ENCODE measurements at regions not wholly inside any gene's neighbourhood (a gene's known extent, or its start where the extent isn't known, plus 50 kb on each side); places are given as distances from the start of the nearest gene placed in this dataset.
"Not testable (repeated sequence)": the region's sequence is repeated elsewhere in the genome, so short reads cannot be mapped to it uniquely, and the experiment has no call there.

GRCh38 chrX:30995060-30995700 is 76.7 kb downstream of the FTHL17 start:
- no peak for DNase-seq
- Histone ChIP-seq H3K36me3 (no peaks in the 10 kb centered on the region), H3K4me3 (no peak overlapping the region), H3K27ac (no peak overlapping the region), H3K9me3 (no peaks in the 10 kb centered on the region), H3K27me3 (no peaks in the 10 kb centered on the region), H3K4me1 (no peaks in the 10 kb centered on the region)
- intact Hi-C loops (cut with DNase I; ENCODE audit: low total_unique reads) = no loop called here
- TF ChIP-seq POLR2A (IDR thresholded peaks at IDR 0.05) (no peak), CTCF (IDR thresholded peaks at IDR 0.05) (no peak)

GRCh38 chrX:30994018-30994417 is 77.8 kb downstream of the FTHL17 start:
- H3K27ac ChIP-seq; H3K9me3 ChIP-seq; H3K36me3 ChIP-seq; H3K4me3 ChIP-seq; DNase-seq; H3K27me3 ChIP-seq; intact Hi-C loops (cut with DNase I; ENCODE audit: low total_unique reads); H3K4me1 ChIP-seq: not testable (repeated sequence)

- Histone ChIP-seq H3K36me3 (no peaks in the 10 kb centered on the region), H3K9me3 (no peaks in the 10 kb centered on the region), H3K4me3 (no peak overlapping the region), H3K27me3 (no peaks in the 10 kb centered on the region), H3K27ac (no peak overlapping the region), H3K4me1 (no peaks in the 10 kb centered on the region)
- intact Hi-C loops (cut with DNase I; ENCODE audit: low total_unique reads) = no loop called here
- DNase-seq = no peak
- TF ChIP-seq POLR2A (IDR thresholded peaks at IDR 0.05) = no peak
- TF ChIP-seq CTCF (IDR thresholded peaks at IDR 0.05) = no peak
Measured at GRCh38 chrX:30992381-30992904, 79.4 kb downstream of the FTHL17 start.

GRCh38 chrX:30990361-30990760 is 81.5 kb downstream of the FTHL17 start:
- TF ChIP-seq CTCF (IDR thresholded peaks at IDR 0.05) (no peak), POLR2A (IDR thresholded peaks at IDR 0.05) (no peak)
- Histone ChIP-seq H3K36me3 (no peaks in the 10 kb centered on the region), H3K27me3 (no peaks in the 10 kb centered on the region), H3K4me1 (no peaks in the 10 kb centered on the region), H3K27ac (no peak overlapping the region), H3K9me3 (no peaks in the 10 kb centered on the region), H3K4me3 (no peak overlapping the region)
- no peak for DNase-seq
- intact Hi-C loops (cut with DNase I; ENCODE audit: low total_unique reads) = no loop called here

GRCh38 chrX:30982467-30982866 is 89.4 kb downstream of the FTHL17 start:
- H3K36me3 ChIP-seq = no peaks in the 10 kb centered on the region
- TF ChIP-seq CTCF (IDR thresholded peaks at IDR 0.05) (no peak), POLR2A (IDR thresholded peaks at IDR 0.05) (no peak)
- no peak for DNase-seq
- intact Hi-C loops (cut with DNase I; ENCODE audit: low total_unique reads) = no loop called here
- H3K27ac ChIP-seq = no peak overlapping the region
- no peak overlapping the region for H3K4me3 ChIP-seq
- no peaks in the 10 kb centered on the region for H3K9me3 ChIP-seq
- H3K4me1 ChIP-seq = no peaks in the 10 kb centered on the region
- H3K27me3 ChIP-seq = no peaks in the 10 kb centered on the region

GRCh38 chrX:30981968-30982367 is 89.9 kb downstream of the FTHL17 start:
- no peak overlapping the region for H3K27ac ChIP-seq
- TF ChIP-seq CTCF (IDR thresholded peaks at IDR 0.05) = no peak
- no peak for TF ChIP-seq POLR2A (IDR thresholded peaks at IDR 0.05)
- intact Hi-C loops (cut with DNase I; ENCODE audit: low total_unique reads) = no loop called here

More at GRCh38 chrX:30981968-30982367, 89.9 kb downstream of the FTHL17 start:
- Histone ChIP-seq H3K27me3 (no peaks in the 10 kb centered on the region), H3K4me3 (no peak overlapping the region), H3K9me3 (no peaks in the 10 kb centered on the region), H3K4me1 (no peaks in the 10 kb centered on the region), H3K36me3 (no peaks in the 10 kb centered on the region)
- DNase-seq = no peak
